ENCODE measurements at regions not wholly inside any gene's neighbourhood (a gene's known extent, or its start where the extent isn't known, plus 50 kb on each side); places are given as distances from the start of the nearest gene placed in this dataset.

DNA sequence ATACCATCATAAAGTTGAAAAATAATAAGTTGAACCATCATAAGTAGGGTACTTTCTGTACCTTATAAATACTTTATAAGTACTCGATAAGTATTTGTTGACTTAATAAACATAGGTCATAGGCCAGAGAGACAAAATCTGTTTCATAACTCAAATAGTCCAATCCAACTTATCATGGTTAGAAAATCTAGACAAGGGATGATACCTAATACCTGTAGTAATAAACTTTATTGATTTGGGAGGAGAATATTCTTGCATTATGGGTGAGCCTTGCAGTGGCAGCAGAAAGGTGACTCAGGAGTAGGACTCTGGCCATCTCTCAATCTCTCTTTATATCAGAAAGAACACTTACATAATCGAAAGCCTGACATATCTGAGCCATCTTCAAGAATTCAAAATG, 466.8 kb upstream of the GRIN3A start:
- no peak for DNase-seq (ENCODE audit: low spot score)
- Histone ChIP-seq H3K9me3 (ENCODE audit: control insufficient read depth in 4 of 4, low read length in 3 of 4) (no peaks in the 10 kb centered on the region), H3K4me1 (ENCODE audit: control insufficient read depth in 4 of 4, insufficient read depth in 4 of 4, low read length in 3 of 4) (no peaks in the 10 kb centered on the region), H3K27me3 (ENCODE audit: control insufficient read depth in 4 of 4, insufficient read depth in 4 of 4, low read length in 3 of 4) (no peaks in the 10 kb centered on the region), H3K27ac (ENCODE audit: low read depth in 1 of 2, low read length in 2 of 2) (no peak overlapping the region), H3K4me3 (ENCODE audit: low read depth in 1 of 3, low read length in 3 of 3) (no peak overlapping the region), H3K36me3 (ENCODE audit: control insufficient read depth in 4 of 4, insufficient read depth in 3 of 4, low read depth in 1 of 4, low read length in 3 of 4) (no peaks in the 10 kb centered on the region), H3K9ac (ENCODE audit: low read depth in 1 of 2, low read length in 2 of 2) (no peak overlapping the region)
- TF ChIP-seq FOXA1 (IDR thresholded peaks at IDR 0.05), result no peak
- TF ChIP-seq NR2F2 (IDR thresholded peaks at IDR 0.05), result no peak
- TF ChIP-seq YY1 (IDR thresholded peaks at IDR 0.05), result no peak
- TF ChIP-seq FOXA2 (IDR thresholded peaks at IDR 0.05), result no peak
- TF ChIP-seq RAD21 (IDR thresholded peaks at IDR 0.05), result no peak
- TF ChIP-seq, protein P1, sequence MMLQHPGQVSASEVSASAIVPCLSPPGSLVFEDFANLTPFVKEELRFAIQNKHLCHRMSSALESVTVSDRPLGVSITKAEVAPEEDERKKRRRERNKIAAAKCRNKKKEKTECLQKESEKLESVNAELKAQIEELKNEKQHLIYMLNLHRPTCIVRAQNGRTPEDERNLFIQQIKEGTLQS (IDR thresholded peaks at IDR 0.05), result no peak
- no peak for TF ChIP-seq SP1 (IDR thresholded peaks at IDR 0.05)
- TF ChIP-seq EGR1 (IDR thresholded peaks at IDR 0.05; ENCODE audit: low read depth in 2 of 2), result no peak
- 70% methylated on average over 2 of the region's 2 CpGs for WGBS

- H3K36me3 ChIP-seq (ENCODE audit: control insufficient read depth in 4 of 4, insufficient read depth in 3 of 4, low read depth in 1 of 4, low read length in 3 of 4), result no peaks in the 10 kb centered on the region
- H3K27ac ChIP-seq (ENCODE audit: low read depth in 1 of 2, low read length in 2 of 2), result no peak overlapping the region
- 84% methylated on average over 1 of the region's 1 CpG for WGBS
- TF ChIP-seq CTCF (IDR thresholded peaks at IDR 0.05; ENCODE audit: low read depth, low read length, missing input control), result no peak
- TF ChIP-seq, protein P2, sequence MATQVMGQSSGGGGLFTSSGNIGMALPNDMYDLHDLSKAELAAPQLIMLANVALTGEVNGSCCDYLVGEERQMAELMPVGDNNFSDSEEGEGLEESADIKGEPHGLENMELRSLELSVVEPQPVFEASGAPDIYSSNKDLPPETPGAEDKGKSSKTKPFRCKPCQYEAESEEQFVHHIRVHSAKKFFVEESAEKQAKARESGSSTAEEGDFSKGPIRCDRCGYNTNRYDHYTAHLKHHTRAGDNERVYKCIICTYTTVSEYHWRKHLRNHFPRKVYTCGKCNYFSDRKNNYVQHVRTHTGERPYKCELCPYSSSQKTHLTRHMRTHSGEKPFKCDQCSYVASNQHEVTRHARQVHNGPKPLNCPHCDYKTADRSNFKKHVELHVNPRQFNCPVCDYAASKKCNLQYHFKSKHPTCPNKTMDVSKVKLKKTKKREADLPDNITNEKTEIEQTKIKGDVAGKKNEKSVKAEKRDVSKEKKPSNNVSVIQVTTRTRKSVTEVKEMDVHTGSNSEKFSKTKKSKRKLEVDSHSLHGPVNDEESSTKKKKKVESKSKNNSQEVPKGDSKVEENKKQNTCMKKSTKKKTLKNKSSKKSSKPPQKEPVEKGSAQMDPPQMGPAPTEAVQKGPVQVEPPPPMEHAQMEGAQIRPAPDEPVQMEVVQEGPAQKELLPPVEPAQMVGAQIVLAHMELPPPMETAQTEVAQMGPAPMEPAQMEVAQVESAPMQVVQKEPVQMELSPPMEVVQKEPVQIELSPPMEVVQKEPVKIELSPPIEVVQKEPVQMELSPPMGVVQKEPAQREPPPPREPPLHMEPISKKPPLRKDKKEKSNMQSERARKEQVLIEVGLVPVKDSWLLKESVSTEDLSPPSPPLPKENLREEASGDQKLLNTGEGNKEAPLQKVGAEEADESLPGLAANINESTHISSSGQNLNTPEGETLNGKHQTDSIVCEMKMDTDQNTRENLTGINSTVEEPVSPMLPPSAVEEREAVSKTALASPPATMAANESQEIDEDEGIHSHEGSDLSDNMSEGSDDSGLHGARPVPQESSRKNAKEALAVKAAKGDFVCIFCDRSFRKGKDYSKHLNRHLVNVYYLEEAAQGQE (IDR thresholded peaks at IDR 0.05), result no peak
- TF ChIP-seq FOXA2 (IDR thresholded peaks at IDR 0.05), result no peak
- no peak for TF ChIP-seq HNF4A (conservative IDR thresholded peaks at IDR 0.05)
- no peak for TF ChIP-seq YY1 (IDR thresholded peaks at IDR 0.05)
- no peak for TF ChIP-seq EGR1 (IDR thresholded peaks at IDR 0.05; ENCODE audit: low read depth in 2 of 2)
- TF ChIP-seq FOXA1 (IDR thresholded peaks at IDR 0.05), result no peak
- TF ChIP-seq, protein P3, sequence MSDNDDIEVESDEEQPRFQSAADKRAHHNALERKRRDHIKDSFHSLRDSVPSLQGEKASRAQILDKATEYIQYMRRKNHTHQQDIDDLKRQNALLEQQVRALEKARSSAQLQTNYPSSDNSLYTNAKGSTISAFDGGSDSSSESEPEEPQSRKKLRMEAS (IDR thresholded peaks at IDR 0.05), result no peak
- TF ChIP-seq TAF1 (conservative IDR thresholded peaks at IDR 0.05), result no peak
- no peak for TF ChIP-seq RXRA (IDR thresholded peaks at IDR 0.05)
- H3K27me3 ChIP-seq (ENCODE audit: control insufficient read depth in 4 of 4, insufficient read depth in 4 of 4, low read length in 3 of 4), result no peaks in the 10 kb centered on the region
- no peaks in the 10 kb centered on the region for H3K9me3 ChIP-seq (ENCODE audit: control insufficient read depth in 4 of 4, low read length in 3 of 4)
- no peak overlapping the region for H3K4me3 ChIP-seq (ENCODE audit: low read depth in 1 of 3, low read length in 3 of 3)
- H3K4me1 ChIP-seq (ENCODE audit: control insufficient read depth in 4 of 4, insufficient read depth in 4 of 4, low read length in 3 of 4), result no peaks in the 10 kb centered on the region
- DNase-seq (ENCODE audit: low spot score), result no peak
- no peak overlapping the region for H3K9ac ChIP-seq (ENCODE audit: low read depth in 1 of 2, low read length in 2 of 2)
Measured at GRCh38 chr9:102202126-102202525, 463.7 kb upstream of the GRIN3A start.

Data from liver (tissue), 8 donors.